Ramos (cell line): ENCODE measurements at regions not wholly inside any gene's neighbourhood (a gene's known extent, or its start where the extent isn't known, plus 50 kb on each side); places are given as distances from the start of the nearest gene placed in this dataset.
"Not testable (repeated sequence)": the region's sequence is repeated elsewhere in the genome, so short reads cannot be mapped to it uniquely, and the experiment has no call there.

Experiments
- in situ Hi-C: fragments of 300-500 bp; cut with MboI; formaldehyde crosslinking; loops from one replicate; pipeline ENCODE4 v1.14.3; 2022; ENCODE audit warnings: low sequenced_read_pairs; ENCODE audit not compliant: unreplicated experiment

- in situ Hi-C loops: no loop called here
Observed at GRCh38 chr6:50451826-50452400, 261.4 kb upstream of the TFAP2D start.

- in situ Hi-C loops: no loop called here
Observed at GRCh38 chr6:50455029-50455428, 258.3 kb upstream of the TFAP2D start.

GRCh38 chr6:50457351-50457750 lies 256.0 kb upstream of the TFAP2D start:
- in situ Hi-C loops: no loop called here

GRCh38 chr6:50461696-50462095 lies 251.6 kb upstream of the TFAP2D start:
- in situ Hi-C loops: no loop called here

GRCh38 chr6:50463931-50464330 lies 249.4 kb upstream of the TFAP2D start:
- in situ Hi-C loops: no loop called here

GRCh38 chr6:50467931-50468330 lies 245.4 kb upstream of the TFAP2D start:
- in situ Hi-C loops: no loop called here

- in situ Hi-C loops: no loop called here
Observed at GRCh38 chr6:50471041-50471440, 242.3 kb upstream of the TFAP2D start.

GRCh38 chr6:50510361-50510760 lies 203.0 kb upstream of the TFAP2D start:
- in situ Hi-C loops: no loop called here

GRCh38 chr6:50520326-50521266 lies 192.7 kb upstream of the TFAP2D start:
- in situ Hi-C loops: no loop called here

GRCh38 chr6:50524341-50524740 lies 189.0 kb upstream of the TFAP2D start:
- in situ Hi-C loops: no loop called here

GRCh38 chr6:50527985-50528384 lies 185.3 kb upstream of the TFAP2D start:
- in situ Hi-C loops: no loop called here

- in situ Hi-C loops: no loop called here
Observed at GRCh38 chr6:50539447-50539846, 173.9 kb upstream of the TFAP2D start.

- in situ Hi-C loops: no loop called here
Observed at GRCh38 chr6:50541941-50542340, 171.4 kb upstream of the TFAP2D start.

GRCh38 chr6:50543666-50544065 lies 169.7 kb upstream of the TFAP2D start:
- in situ Hi-C loops: no loop called here

GRCh38 chr6:50549026-50549425 lies 164.3 kb upstream of the TFAP2D start:
- in situ Hi-C loops: no loop called here

- in situ Hi-C loops: no loop called here
Observed at GRCh38 chr6:50549475-50549874, 163.9 kb upstream of the TFAP2D start.

GRCh38 chr6:50555982-50556381 lies 157.3 kb upstream of the TFAP2D start:
- in situ Hi-C loops: no loop called here

GRCh38 chr6:50565004-50565403 lies 148.3 kb upstream of the TFAP2D start:
- in situ Hi-C loops: no loop called here

- in situ Hi-C loops: not testable (repeated sequence)
Observed at GRCh38 chr6:50571230-50571629, 142.1 kb upstream of the TFAP2D start.

- in situ Hi-C loops: no loop called here
Observed at GRCh38 chr6:50585441-50586330, 127.6 kb upstream of the TFAP2D start.

- in situ Hi-C loops: no loop called here
Observed at GRCh38 chr6:50586331-50586675, 127.0 kb upstream of the TFAP2D start.
